ENCODE measurements at regions not wholly inside any gene's neighbourhood (a gene's known extent, or its start where the extent isn't known, plus 50 kb on each side); places are given as distances from the start of the nearest gene placed in this dataset.
A peak's percentile ranks its signal among the peaks of the same experiment; 100 is the strongest.

DNA sequence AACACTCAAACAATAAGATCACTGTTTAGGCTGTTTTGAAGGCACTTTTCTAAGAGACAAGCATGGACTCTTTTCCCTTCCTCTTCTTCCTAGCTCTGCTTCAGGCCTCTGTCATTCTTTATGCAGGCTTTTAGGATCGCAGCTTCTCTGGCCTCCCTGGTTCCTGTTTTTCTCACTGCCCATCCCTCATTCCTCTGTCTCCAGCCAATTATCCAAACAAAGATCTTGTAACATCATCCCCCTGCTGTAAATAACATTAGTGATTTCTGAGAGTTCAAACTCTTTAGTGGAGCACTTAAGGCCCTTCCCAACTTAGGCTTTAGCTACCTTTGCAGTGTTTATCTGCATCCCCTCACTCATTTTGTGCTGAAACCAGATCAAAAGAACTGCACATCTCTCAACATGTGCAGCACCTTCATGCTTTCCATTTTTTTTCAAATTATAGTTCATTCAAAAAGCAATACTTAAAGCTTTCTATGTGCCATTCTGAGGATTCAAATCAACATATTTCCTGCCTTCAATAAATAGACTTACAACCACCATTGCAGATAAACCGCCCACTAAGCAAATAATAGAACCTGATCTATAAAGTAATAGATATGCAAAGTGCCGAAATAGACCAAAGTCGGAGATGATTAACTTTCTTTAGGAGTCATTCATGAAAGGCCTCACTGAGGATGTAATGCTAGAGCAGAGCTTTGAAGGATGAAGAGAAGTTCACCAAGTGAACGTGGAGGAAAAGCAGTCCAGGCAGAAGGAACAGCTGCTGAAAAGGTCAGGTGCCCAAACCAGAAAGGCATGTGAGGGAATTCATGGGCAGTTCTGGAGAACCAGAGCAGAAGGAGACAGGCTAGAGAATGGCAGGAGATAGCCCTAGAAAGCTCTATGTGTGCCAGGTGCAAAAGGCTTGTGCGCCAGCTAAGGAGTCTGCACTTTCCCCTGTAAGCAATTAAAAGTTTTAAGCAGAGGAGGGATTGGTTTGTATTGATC is 95.8 kb upstream of the ZNF366 start:
- H3K4me1 ChIP-seq (ENCODE audit: control insufficient read depth in 1 of 2, insufficient read depth in 2 of 2, low read depth in 1 of 2, low read length in 1 of 2) = peaks cover 13 to 26% of the 10 kb centered on the region in 2 experiments; a peak in 3 of 4 replicates
- no peaks in the 10 kb centered on the region for H3K9me2 ChIP-seq
- ChIA-PET POLR2A (no interaction called here), CTCF (interaction anchor here (0.7 to 2.8 kb wide), 3 partner anchors 8 to 92 kb away, joined by 3 to 10 read pairs (median 3); no protein-coding TSS in a partner anchor)
- 92% methylated on average over 6 of the region's 6 CpGs for WGBS (ENCODE audit: low lambda C conversion rate)
- no peaks in the 10 kb centered on the region for H3K79me2 ChIP-seq (ENCODE audit: insufficient read depth)
- H3K9me3 ChIP-seq = no peaks in the 10 kb centered on the region
- no peaks in the 10 kb centered on the region for H4K20me1 ChIP-seq (ENCODE audit: insufficient read depth)
- no peak overlapping the region for H3K4me3 ChIP-seq (ENCODE audit: low read depth in 2 of 2, low read length in 1 of 2)
- no peaks in the 10 kb centered on the region for H3K27me3 ChIP-seq (ENCODE audit: insufficient read depth)
- no peak overlapping the region for H3K4me2 ChIP-seq
- H3K36me3 ChIP-seq (replicated peaks in 1 of 2; ENCODE audit: control insufficient read depth in 1 of 2, insufficient read depth in 2 of 2, low read length in 1 of 2) = no peaks in the 10 kb centered on the region
- peaks cover 34% of the 10 kb centered on the region for H3F3A ChIP-seq (replicated peaks; ENCODE audit: insufficient read depth)
- TF ChIP-seq RFX5 (IDR thresholded peaks at IDR 0.05; ENCODE audit: low read length) = no peak
- no peak for TF ChIP-seq MEF2A (IDR thresholded peaks at IDR 0.05; ENCODE audit: borderline replicate concordance, low read depth)
- TF ChIP-seq SIN3A (IDR thresholded peaks at IDR 0.05; ENCODE audit: borderline replicate concordance, low read depth, low read length) = no peak
- 0 out of 2 replicates have a peak overlapping the region, but pooled peaks have one; percentile 39 for H2AFZ ChIP-seq (ENCODE audit: low read depth)
- H3K9ac ChIP-seq = no peak overlapping the region
- DNase-seq = no peak
- no peak overlapping the region for H3K27ac ChIP-seq (ENCODE audit: low read depth in 2 of 2, low read length in 1 of 2)

DNA sequence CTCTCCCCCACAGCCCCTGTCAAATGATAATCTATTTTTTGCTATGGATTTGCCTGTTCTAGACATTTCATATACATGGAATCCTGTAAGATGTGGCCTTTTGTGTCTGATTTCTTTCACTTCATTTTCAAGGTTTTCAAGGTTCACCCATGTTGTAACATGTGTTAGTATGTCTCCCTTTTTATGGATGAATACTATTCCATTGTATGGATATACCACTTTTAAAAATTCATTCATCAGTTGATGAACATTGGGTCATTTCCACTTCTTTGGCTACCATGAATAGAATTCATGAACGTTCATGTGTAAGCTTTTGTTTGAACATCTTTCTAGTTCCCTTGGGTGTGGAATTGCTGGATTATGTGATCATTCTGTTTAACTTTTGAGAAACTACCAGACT is 94.7 kb upstream of the ZNF366 start:
- DNase-seq = no peak
- peaks cover 13 to 36% of the 10 kb centered on the region in 2 experiments; a peak in 3 of 4 replicates for H3K4me1 ChIP-seq (ENCODE audit: control insufficient read depth in 1 of 2, insufficient read depth in 2 of 2, low read depth in 1 of 2, low read length in 1 of 2)
- H4K20me1 ChIP-seq (ENCODE audit: insufficient read depth) = no peaks in the 10 kb centered on the region
- no peaks in the 10 kb centered on the region for H3K79me2 ChIP-seq (ENCODE audit: insufficient read depth)
- POLR2A ChIA-PET = no interaction called here
- H3K36me3 ChIP-seq (replicated peaks in 1 of 2; ENCODE audit: control insufficient read depth in 1 of 2, insufficient read depth in 2 of 2, low read length in 1 of 2) = no peaks in the 10 kb centered on the region
- no peaks in the 10 kb centered on the region for H3K9me3 ChIP-seq
- H3K9ac ChIP-seq = no peak overlapping the region
- WGBS (ENCODE audit: low lambda C conversion rate) = 96% methylated on average over 1 of the region's 1 CpG
- H3F3A ChIP-seq (replicated peaks; ENCODE audit: insufficient read depth) = peaks cover 38% of the 10 kb centered on the region
- H3K4me2 ChIP-seq = no peak overlapping the region
- H3K27ac ChIP-seq (ENCODE audit: low read depth in 2 of 2, low read length in 1 of 2) = no peak overlapping the region; a peak in 1 of 4 replicates
- no peak overlapping the region for H3K4me3 ChIP-seq (ENCODE audit: low read depth in 2 of 2, low read length in 1 of 2)
- H3K9me2 ChIP-seq = no peaks in the 10 kb centered on the region
- no peaks in the 10 kb centered on the region for H3K27me3 ChIP-seq (ENCODE audit: insufficient read depth)
- no peak overlapping the region for H2AFZ ChIP-seq (ENCODE audit: low read depth)
- CTCF ChIA-PET = interaction anchor here (2.8 kb wide), 1 partner anchor 9 kb away, joined by 10 read pairs; no protein-coding TSS in a partner anchor
- TF ChIP-seq POLR2AphosphoS5 (IDR thresholded peaks at IDR 0.05; ENCODE audit: low read depth, low read length) (no peak), YY1 (IDR thresholded peaks at IDR 0.05; ENCODE audit: low read depth) (no peak), EZH2phosphoT487 (IDR thresholded peaks at IDR 0.05; ENCODE audit: borderline replicate concordance, low read depth) (no peak), FOXM1 (IDR thresholded peaks at IDR 0.05; ENCODE audit: low read depth) (no peak), CHD2 (IDR thresholded peaks at IDR 0.05; ENCODE audit: low read length, partially characterized antibody) (no peak), GABPA (IDR thresholded peaks at IDR 0.05; ENCODE audit: low read depth) (no peak), GATA2 (CRISPR knock-in tag; IDR thresholded peaks at IDR 0.05) (no peak), RAD21 (IDR thresholded peaks at IDR 0.05; ENCODE audit: low read length) (no peak), EP300 (IDR thresholded peaks at IDR 0.05; ENCODE audit: borderline replicate concordance in 1 of 2, low read depth in 1 of 2, low read length in 1 of 2) (no peak), SMC3 (IDR thresholded peaks at IDR 0.05; ENCODE audit: low read depth, low read length) (no peak), RXRA (IDR thresholded peaks at IDR 0.05; ENCODE audit: borderline replicate concordance, low read depth) (no peak), NRF1 (IDR thresholded peaks at IDR 0.05; ENCODE audit: low read depth, low read length) (no peak), TEAD4 (IDR thresholded peaks at IDR 0.05; ENCODE audit: borderline replicate concordance, insufficient read depth) (no peak)
- TF ChIP-seq, protein P1, sequence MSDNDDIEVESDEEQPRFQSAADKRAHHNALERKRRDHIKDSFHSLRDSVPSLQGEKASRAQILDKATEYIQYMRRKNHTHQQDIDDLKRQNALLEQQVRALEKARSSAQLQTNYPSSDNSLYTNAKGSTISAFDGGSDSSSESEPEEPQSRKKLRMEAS (IDR thresholded peaks at IDR 0.05; ENCODE audit: low read depth) = no peak
- TF ChIP-seq, protein P2, sequence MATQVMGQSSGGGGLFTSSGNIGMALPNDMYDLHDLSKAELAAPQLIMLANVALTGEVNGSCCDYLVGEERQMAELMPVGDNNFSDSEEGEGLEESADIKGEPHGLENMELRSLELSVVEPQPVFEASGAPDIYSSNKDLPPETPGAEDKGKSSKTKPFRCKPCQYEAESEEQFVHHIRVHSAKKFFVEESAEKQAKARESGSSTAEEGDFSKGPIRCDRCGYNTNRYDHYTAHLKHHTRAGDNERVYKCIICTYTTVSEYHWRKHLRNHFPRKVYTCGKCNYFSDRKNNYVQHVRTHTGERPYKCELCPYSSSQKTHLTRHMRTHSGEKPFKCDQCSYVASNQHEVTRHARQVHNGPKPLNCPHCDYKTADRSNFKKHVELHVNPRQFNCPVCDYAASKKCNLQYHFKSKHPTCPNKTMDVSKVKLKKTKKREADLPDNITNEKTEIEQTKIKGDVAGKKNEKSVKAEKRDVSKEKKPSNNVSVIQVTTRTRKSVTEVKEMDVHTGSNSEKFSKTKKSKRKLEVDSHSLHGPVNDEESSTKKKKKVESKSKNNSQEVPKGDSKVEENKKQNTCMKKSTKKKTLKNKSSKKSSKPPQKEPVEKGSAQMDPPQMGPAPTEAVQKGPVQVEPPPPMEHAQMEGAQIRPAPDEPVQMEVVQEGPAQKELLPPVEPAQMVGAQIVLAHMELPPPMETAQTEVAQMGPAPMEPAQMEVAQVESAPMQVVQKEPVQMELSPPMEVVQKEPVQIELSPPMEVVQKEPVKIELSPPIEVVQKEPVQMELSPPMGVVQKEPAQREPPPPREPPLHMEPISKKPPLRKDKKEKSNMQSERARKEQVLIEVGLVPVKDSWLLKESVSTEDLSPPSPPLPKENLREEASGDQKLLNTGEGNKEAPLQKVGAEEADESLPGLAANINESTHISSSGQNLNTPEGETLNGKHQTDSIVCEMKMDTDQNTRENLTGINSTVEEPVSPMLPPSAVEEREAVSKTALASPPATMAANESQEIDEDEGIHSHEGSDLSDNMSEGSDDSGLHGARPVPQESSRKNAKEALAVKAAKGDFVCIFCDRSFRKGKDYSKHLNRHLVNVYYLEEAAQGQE (IDR thresholded peaks at IDR 0.05; ENCODE audit: low read depth, low read length) = no peak
- TF ChIP-seq, protein P3, sequence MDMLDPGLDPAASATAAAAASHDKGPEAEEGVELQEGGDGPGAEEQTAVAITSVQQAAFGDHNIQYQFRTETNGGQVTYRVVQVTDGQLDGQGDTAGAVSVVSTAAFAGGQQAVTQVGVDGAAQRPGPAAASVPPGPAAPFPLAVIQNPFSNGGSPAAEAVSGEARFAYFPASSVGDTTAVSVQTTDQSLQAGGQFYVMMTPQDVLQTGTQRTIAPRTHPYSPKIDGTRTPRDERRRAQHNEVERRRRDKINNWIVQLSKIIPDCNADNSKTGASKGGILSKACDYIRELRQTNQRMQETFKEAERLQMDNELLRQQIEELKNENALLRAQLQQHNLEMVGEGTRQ (IDR thresholded peaks at IDR 0.05; ENCODE audit: borderline replicate concordance, low read depth, low read length) = no peak
- TF ChIP-seq, protein P4, sequence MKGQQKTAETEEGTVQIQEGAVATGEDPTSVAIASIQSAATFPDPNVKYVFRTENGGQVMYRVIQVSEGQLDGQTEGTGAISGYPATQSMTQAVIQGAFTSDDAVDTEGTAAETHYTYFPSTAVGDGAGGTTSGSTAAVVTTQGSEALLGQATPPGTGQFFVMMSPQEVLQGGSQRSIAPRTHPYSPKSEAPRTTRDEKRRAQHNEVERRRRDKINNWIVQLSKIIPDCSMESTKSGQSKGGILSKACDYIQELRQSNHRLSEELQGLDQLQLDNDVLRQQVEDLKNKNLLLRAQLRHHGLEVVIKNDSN (IDR thresholded peaks at IDR 0.05; ENCODE audit: borderline replicate concordance, low read depth) = no peak
